PC-3 (cell line): ENCODE measurements at regions not wholly inside any gene's neighbourhood (a gene's known extent, or its start where the extent isn't known, plus 50 kb on each side); places are given as distances from the start of the nearest gene placed in this dataset.
"Not testable (repeated sequence)": the region's sequence is repeated elsewhere in the genome, so short reads cannot be mapped to it uniquely, and the experiment has no call there.

Experiments
- CTCF ChIP-seq: fragments of 300-600 bp; sonication (generic); conservative IDR thresholded peaks from 2 replicates; pipeline ENCODE4 v1.5.1; 2017; ENCODE audit warnings: antibody characterized with exemption, low read depth, mild to moderate bottlenecking, low read length
- EZH2 ChIP-seq: fragments of 300-600 bp; sonication (generic); IDR thresholded peaks from one replicate; pipeline ENCODE4 v1.6.1; 2017; ENCODE audit warnings: antibody characterized with exemption, mild to moderate bottlenecking, low read length; ENCODE audit not compliant: unreplicated experiment

- TF ChIP-seq EZH2, CTCF: not testable (repeated sequence)
Measured at GRCh38 chr20:30419871-30420420, 837.5 kb upstream of the DEFB115 start.
